MM.1S (cell line): ENCODE measurements at regions not wholly inside any gene's neighbourhood (a gene's known extent, or its start where the extent isn't known, plus 50 kb on each side); places are given as distances from the start of the nearest gene placed in this dataset.

Experiments used
- DNase-seq: peaks from one replicate; pipeline ENCODE4 v3.0.0-alpha.2; 2015
- H2AFZ ChIP-seq: fragments of 300-600 bp; sonication (generic); 2 replicates; pipeline ENCODE4 v1.6.0; 2016; ENCODE audit warnings: antibody characterized with exemption, low read length
- H3F3A ChIP-seq: fragments of 300-600 bp; sonication (generic); 2 replicates; pipeline ENCODE4 v1.6.1; 2016; ENCODE audit warnings: mild to moderate bottlenecking, antibody characterized with exemption, low read length, moderate library complexity, mixed read lengths; ENCODE audit not compliant: insufficient read depth
- H3K27ac ChIP-seq: fragments of 300-600 bp; sonication (generic); 2 replicates; pipeline ENCODE4 v1.5.1; 2016; ENCODE audit warnings: mild to moderate bottlenecking, low read length
- H3K27me3 ChIP-seq: fragments of 300-600 bp; sonication (generic); replicated peaks from 2 replicates; pipeline ENCODE4 v1.6.0; 2016; ENCODE audit warnings: low read length; ENCODE audit not compliant: insufficient read depth
- H3K36me3 ChIP-seq: fragments of 300-600 bp; sonication (generic); replicated peaks from 2 replicates; pipeline ENCODE4 v1.6.1; 2016; ENCODE audit warnings: mild to moderate bottlenecking, low read length, mixed read lengths; ENCODE audit not compliant: insufficient read depth
- H3K4me1 ChIP-seq: fragments of 300-600 bp; sonication (generic); 2 replicates; pipeline ENCODE4 v1.6.1; 2016; ENCODE audit warnings: low read length, mixed read lengths
- H3K4me2 ChIP-seq: fragments of 300-600 bp; sonication (generic); 2 replicates; pipeline ENCODE4 v1.6.0; 2016; ENCODE audit warnings: low read depth, low read length
- H3K4me3 ChIP-seq: fragments of 300-600 bp; sonication (generic); 2 replicates; pipeline ENCODE4 v1.5.1; 2016; ENCODE audit warnings: low read length, mixed read lengths
- H3K79me2 ChIP-seq: fragments of 300-600 bp; sonication (generic); 2 replicates; pipeline ENCODE4 v1.6.1; 2016; ENCODE audit warnings: mixed run types, low read length, mixed read lengths
- H3K9ac ChIP-seq: fragments of 300-600 bp; sonication (generic); 2 replicates; pipeline ENCODE4 v1.6.1; 2016; ENCODE audit warnings: low read length, mixed read lengths
- H3K9me2 ChIP-seq: fragments of 300-600 bp; sonication (generic); replicated peaks from 2 replicates; pipeline ENCODE4 v1.6.1; 2016; ENCODE audit warnings: mild to moderate bottlenecking, low read length, mixed read lengths; ENCODE audit not compliant: insufficient read depth
- H3K9me3 ChIP-seq: fragments of 300-600 bp; sonication (generic); replicated peaks from 2 replicates; pipeline ENCODE4 v1.6.1; 2016; ENCODE audit warnings: mild to moderate bottlenecking, low read length, mixed read lengths; ENCODE audit not compliant: insufficient read depth
- H4K20me1 ChIP-seq: fragments of 300-600 bp; sonication (generic); 2 replicates; pipeline ENCODE4 v1.6.1; 2016; ENCODE audit warnings: mild to moderate bottlenecking, low read length, moderate library complexity, mixed read lengths; ENCODE audit not compliant: insufficient read depth
- CTCF ChIP-seq: fragments of 300-600 bp; sonication (generic); IDR thresholded peaks from 2 replicates; pipeline ENCODE4 v1.5.1; 2016; ENCODE audit warnings: antibody characterized with exemption, low read length, mixed read lengths
- EZH2 ChIP-seq: fragments of 300-600 bp; sonication (generic); optimal IDR thresholded peaks from 2 replicates; pipeline ENCODE3; 2017; ENCODE audit warnings: low read depth, mild to moderate bottlenecking, antibody characterized with exemption, low read length, mixed read lengths
- EZH2phosphoT487 ChIP-seq: fragments of 300-600 bp; sonication (generic); IDR thresholded peaks from 2 replicates; pipeline ENCODE4 v1.6.1; 2018; ENCODE audit warnings: antibody characterized with exemption, low read length

DNA sequence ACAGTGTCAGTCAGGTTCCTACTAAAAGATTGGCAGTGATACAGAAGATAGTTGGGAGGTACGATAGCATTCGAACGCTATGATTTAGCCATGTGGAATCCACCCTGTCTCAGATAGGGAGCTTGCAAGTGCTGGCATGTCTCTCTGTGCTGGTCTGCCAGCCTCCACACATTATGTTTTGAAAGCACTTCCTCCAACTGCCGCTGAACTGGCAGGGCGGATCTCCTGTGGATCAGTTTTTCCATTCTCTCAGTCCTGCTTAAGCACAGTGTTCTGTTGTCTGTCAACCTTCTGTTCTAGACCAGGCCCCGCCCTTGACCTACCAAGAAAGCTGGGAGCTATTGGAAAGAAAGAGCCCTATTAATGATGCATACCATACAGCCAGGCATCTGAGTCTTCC lies 65.5 kb upstream of the PALMD start:
- no peak for DNase-seq
- no peak overlapping the region for H3K4me3 ChIP-seq
- H3K27me3 ChIP-seq: no peaks in the 10 kb centered on the region
- no peaks in the 10 kb centered on the region for H3K9me2 ChIP-seq
- H3F3A ChIP-seq: no peaks in the 10 kb centered on the region
- no peaks in the 10 kb centered on the region for H3K79me2 ChIP-seq
- H2AFZ ChIP-seq: no peak overlapping the region
- H3K9me3 ChIP-seq: no peaks in the 10 kb centered on the region
- no peaks in the 10 kb centered on the region for H3K4me1 ChIP-seq
- H4K20me1 ChIP-seq: no peaks in the 10 kb centered on the region
- no peak overlapping the region for H3K4me2 ChIP-seq
- H3K27ac ChIP-seq: no peak overlapping the region
- H3K9ac ChIP-seq: no peak overlapping the region
- no peak for TF ChIP-seq EZH2
- TF ChIP-seq EZH2phosphoT487: no peak
- TF ChIP-seq CTCF: no peak
- H3K36me3 ChIP-seq: no peaks in the 10 kb centered on the region

DNA sequence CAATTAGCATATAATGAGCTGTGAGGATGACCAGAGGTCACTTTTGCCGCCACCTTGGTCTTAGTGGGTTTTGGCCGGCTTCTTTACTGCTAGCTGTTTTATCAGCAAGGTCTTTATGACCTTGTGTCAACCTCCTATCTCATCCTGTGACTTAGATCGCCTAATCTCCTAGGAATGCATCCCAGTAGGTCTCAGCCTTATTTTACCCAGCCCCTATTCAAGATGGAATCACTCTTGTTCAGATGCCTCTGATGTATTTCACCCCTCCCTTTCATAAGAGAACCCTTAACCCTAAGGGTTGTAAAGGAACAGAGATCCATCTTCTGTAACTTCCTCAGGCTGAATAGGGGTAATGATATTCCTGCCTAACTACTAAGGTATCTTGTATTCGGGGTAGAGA lies 58.9 kb upstream of the PALMD start:
- Histone ChIP-seq H3F3A (no peaks in the 10 kb centered on the region), H3K9me3 (no peaks in the 10 kb centered on the region), H3K4me1 (no peaks in the 10 kb centered on the region), H3K27ac (no peak overlapping the region), H3K36me3 (no peaks in the 10 kb centered on the region), H3K9ac (no peak overlapping the region), H3K9me2 (no peaks in the 10 kb centered on the region), H2AFZ (no peak overlapping the region), H3K4me2 (no peak overlapping the region), H3K4me3 (no peak overlapping the region), H3K79me2 (no peaks in the 10 kb centered on the region), H4K20me1 (no peaks in the 10 kb centered on the region), H3K27me3 (no peaks in the 10 kb centered on the region)
- no peak for DNase-seq
- no peak for TF ChIP-seq EZH2

DNA sequence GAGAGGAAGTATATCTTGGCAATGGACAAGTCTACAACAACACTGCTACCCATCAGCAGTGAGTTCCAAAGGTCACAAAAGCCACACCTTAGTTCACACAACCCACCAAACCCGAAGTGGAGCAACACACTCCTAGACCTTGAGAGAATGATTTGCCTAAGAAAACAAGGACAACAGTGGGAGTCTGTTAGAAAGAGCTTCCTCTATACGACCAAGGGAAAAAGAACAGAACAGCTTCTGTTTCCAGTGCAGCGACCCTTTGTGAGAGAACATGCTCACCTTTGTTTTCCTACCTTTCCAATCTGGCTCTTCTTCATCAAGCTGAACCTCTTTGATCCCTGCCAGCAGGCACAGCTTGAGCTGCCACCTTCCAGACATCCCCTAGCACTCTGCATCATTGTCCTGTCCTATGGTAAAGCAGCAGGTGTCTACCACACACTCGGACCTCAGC lies 56.7 kb upstream of the PALMD start:
- Histone ChIP-seq H3K4me1 (no peaks in the 10 kb centered on the region), H3K9ac (no peak overlapping the region), H3K4me3 (no peak overlapping the region), H3K9me3 (no peaks in the 10 kb centered on the region), H3K27ac (no peak overlapping the region), H3K9me2 (no peaks in the 10 kb centered on the region), H3K79me2 (no peaks in the 10 kb centered on the region), H3F3A (no peaks in the 10 kb centered on the region), H3K27me3 (no peaks in the 10 kb centered on the region), H2AFZ (no peak overlapping the region), H3K4me2 (no peak overlapping the region), H3K36me3 (no peaks in the 10 kb centered on the region), H4K20me1 (no peaks in the 10 kb centered on the region)
- TF ChIP-seq EZH2: no peak
- no peak for TF ChIP-seq CTCF
- TF ChIP-seq EZH2phosphoT487: no peak
- DNase-seq: no peak

DNA sequence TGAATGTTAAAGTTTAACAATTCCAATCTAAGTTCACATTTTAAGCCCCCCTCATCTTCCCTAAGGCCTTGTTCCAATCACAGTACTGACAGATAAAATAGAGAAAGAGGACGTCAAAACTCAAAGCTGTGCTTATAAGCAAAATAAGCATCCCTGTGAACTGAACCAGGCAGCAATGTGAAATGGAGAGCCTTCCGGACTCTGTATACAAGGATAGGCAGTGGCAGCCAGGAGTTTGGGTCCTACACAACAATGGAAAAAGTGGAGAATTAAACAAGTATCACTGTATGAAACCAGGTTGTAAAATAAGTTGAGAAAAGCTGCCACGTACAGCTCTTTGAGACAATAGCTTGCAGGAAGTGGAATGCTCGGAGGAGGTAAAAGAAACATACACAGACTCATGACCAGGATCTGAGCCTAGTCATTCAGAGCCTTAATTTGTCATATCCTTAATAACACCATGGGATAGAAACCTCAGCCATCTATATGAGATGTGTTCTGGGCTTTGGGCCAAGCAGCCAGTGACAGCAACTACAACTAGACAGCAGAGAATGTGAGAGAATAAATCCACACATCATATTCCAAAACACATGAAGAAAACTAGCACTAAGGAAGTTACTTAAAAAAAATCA lies 55.2 kb upstream of the PALMD start:
- Histone ChIP-seq H3K4me2 (no peak overlapping the region), H2AFZ (no peak overlapping the region), H3K4me1 (no peaks in the 10 kb centered on the region), H3K9ac (no peak overlapping the region), H3K9me3 (no peaks in the 10 kb centered on the region), H3K36me3 (no peaks in the 10 kb centered on the region), H3F3A (no peaks in the 10 kb centered on the region), H3K27ac (no peak overlapping the region), H3K9me2 (no peaks in the 10 kb centered on the region), H3K27me3 (no peaks in the 10 kb centered on the region), H3K79me2 (no peaks in the 10 kb centered on the region), H4K20me1 (no peaks in the 10 kb centered on the region), H3K4me3 (no peak overlapping the region)
- no peak for DNase-seq
- TF ChIP-seq CTCF (no peak), EZH2 (no peak), EZH2phosphoT487 (no peak)
